DMS153 treated with DMSO at 0.1 percent for 48 hours (cell line): ENCODE measurements at regions not wholly inside any gene's neighbourhood (a gene's known extent, or its start where the extent isn't known, plus 50 kb on each side); places are given as distances from the start of the nearest gene placed in this dataset.

ENCODE experiments used
- DNase-seq: peaks from one replicate; lab custom pipeline; 2025; ENCODE audit not compliant: unreplicated experiment; lab: John Stamatoyannopoulos, UW

GRCh38 chr5:2008851-2009629 lies 126.3 kb upstream of the IRX4 start:
- no peak for DNase-seq

DNA sequence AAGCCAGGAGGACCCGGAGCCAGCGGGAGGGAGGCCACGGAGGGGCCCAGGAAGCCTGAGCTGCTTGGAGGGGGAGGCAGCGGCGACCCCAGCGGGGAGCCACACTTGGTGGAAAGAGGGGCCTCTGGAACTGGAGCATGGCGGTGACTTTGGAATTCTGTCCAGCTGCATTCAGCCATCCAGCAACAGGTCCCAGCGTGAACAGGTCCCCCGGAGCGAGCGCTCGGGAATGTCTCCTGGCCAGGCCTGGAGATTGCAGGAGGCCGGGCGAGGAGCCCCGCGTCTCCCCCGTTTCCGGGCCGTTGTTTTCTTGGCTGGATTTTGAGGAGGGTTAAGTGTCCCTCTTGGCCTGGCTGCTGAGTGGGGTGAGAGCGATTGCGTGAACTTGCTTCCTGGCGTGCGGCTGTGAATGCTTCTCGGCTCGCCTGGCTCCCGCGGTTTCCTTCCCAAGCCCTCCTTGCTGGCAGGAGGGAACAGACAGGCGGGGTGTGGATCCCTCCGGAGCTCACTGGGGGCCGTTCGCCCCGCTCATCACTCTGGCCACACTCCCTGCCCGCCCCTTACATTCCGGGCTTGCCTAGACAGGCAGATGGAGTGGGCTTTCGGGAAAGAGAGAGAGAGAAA lies 125.3 kb upstream of the IRX4 start:
- DNase-seq: no peak

GRCh38 chr5:2007496-2007877 lies 124.8 kb upstream of the IRX4 start:
- DNase-seq: no peak

GRCh38 chr5:2006971-2007291 lies 124.2 kb upstream of the IRX4 start:
- no peak for DNase-seq

- no peak for DNase-seq
These were observed 123.7 kb upstream of the IRX4 start for GRCh38 chr5:2006193-2006970.

DNA sequence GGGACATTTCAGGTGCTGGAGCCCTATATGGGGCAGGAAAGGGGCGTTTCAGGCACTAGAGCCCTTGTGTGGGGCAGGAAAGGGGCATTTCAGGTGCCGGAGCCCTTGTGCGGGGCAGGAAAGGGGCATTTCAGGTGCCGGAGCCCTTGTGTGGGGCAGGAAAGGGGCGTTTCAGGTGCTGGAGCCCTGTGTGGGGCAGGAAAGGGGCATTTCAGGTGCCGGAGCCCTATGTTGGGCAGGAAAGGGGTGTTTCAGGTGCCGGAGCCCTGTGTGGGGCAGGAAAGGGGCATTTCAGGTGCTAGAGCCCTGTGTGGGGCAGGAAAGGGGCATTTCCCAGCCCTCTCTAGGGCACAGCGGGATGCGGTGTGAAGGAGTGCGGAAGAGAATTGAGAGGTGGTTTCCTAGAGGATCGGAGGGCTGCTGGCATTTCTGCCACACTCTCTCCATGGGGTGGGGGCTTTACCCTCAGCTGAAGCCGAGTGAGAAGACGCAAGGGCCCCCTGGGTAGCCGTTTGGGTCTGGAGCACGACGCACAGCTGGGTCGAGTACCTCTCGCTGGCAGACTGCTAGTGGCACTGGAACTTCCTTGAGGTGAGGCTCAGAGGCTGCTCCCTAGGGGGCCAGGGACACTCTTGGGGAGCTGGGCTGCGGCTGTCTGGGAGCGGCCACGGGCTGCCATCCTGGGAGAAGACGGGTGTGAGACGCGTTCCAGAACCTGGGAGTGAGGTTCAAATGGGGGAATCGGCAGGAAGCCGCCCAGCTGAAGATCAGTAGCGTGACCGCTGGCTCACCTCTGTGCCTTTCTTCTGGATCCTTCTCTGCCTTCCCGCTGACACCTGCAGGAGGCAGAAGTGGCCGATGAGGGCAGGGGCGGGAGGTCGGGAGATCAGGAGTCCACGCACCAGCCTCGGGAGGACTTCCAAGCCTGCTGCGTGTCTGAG lies 122.6 kb upstream of the IRX4 start:
- DNase-seq: no peak

- no peak for DNase-seq
These were observed 121.1 kb upstream of the IRX4 start for GRCh38 chr5:2003690-2004365.

GRCh38 chr5:2003206-2003605 lies 120.5 kb upstream of the IRX4 start:
- no peak for DNase-seq

DNA sequence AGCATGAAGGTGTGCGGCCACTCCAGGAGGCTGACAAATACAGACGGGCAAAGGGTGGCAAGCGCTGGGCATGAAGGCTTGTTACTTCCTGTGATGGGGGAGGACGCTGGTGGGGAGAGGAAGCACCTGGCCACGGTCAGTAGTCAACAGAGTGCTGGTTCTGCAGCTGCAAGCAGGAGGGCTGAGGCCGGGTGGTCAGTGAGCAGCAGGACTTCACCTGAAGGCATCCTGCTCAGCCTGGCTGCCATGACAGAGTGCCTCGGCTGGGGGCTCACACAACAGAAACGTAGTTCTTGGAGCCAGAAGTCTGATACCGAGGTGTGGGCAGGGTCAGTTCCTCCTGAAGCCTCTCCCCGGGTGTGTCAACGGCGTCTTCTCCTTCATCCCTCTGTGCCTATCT lies 118.6 kb upstream of the IRX4 start:
- no peak for DNase-seq

DNA sequence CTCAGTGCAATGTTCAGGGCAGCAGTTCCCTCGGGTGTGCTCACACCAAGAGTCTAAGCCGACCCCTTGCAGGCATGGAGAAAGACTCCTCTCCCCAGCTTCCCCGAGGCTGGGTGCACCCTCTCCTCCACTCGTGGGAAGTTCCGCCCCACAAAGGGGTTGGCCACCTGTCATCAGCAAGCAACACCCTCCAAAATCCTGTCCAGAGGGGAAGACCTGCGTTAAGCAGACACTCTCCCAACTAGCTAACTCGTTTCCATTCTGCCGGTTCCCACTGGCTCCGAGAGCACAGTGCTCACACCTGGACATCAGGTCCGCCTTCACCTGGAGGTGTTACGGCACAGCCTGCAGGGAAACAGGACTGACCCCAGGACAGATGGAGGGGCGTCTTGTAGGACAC lies 117.9 kb upstream of the IRX4 start:
- no peak for DNase-seq

DNA sequence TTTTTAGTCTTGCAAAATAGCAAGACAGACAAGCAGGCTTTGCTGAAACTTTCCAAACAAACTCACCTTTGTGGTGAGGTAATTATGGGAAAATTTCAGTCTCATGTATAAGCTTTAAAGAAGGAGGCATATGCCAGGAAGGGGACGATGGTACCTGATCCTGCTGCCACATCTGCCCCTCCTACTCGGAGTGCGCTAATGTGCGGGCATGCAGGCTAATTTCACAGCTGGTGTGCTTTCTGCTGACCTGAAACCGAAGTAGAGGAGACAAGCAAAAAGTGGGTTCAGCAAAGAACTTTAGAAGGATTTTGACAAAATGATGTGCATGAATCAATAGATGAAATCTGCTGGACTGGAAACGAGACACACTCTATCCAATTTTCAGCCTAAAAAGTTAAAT lies 117.1 kb upstream of the IRX4 start:
- DNase-seq: no peak

GRCh38 chr5:1998716-1999317 lies 116.1 kb upstream of the IRX4 start:
- DNase-seq: no peak

GRCh38 chr5:1998348-1998669 lies 115.6 kb upstream of the IRX4 start:
- no peak for DNase-seq

- DNase-seq: no peak
These were observed 115.1 kb upstream of the IRX4 start for GRCh38 chr5:1997640-1998347.

DNA sequence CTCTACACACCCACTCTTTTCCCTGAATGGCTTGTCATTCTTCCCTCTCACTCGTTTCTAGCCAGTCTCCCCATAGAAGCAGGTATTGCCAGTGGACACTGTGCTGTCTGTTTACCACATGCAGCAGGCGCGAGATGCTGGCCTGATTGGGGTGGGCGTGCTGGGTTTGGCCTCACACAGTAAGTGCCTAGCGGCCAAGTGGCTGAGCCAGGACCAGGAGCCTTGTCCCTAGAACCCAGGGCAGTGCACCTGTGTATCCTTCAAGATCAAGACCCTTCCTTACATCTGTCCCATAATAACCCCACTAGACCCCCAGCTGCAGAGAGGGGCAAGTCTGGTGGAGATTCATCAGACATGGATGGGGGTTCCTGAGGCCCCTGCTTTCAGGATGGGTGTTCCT lies 112.8 kb upstream of the IRX4 start:
- DNase-seq: no peak

DNA sequence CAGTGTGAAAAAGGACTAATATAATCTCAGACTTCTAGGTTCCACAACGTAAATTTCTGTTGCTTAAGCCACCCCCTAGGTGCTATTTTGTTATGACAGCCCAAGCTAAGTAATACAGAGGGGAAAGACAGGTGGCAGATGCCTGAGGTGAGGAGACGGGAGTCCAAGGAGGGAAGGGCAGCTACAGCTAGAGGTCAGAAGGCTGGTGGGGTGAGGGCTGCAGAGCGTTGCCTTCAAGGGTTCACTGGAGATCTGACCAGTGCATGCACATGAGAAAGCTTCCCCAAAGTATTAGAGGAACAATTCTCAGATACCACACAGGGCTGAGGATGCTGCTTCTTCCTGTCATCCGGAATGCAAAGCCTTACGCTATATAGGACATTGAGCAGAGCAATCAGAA lies 104.7 kb upstream of the IRX4 start:
- DNase-seq: no peak

DNA sequence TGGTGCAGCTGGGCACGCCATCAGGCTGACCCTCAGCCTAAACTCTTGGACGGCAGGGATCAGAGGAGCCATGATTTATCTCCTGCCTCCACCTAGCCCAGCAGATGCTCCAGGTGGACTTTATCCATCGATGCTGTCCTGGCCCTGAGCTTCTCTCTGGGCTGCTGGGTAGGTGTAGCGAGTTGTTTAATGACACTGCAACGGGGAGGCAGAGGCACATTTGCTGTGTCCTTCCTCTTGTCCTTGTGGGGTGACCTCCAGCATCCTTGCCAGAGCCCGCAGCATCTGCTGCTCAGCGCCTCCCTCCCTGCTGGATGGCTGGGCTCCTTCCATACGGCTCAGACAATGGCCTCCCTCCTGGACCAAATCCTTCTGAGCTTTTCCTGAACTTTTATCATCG lies 103.1 kb upstream of the IRX4 start:
- no peak for DNase-seq

DNA sequence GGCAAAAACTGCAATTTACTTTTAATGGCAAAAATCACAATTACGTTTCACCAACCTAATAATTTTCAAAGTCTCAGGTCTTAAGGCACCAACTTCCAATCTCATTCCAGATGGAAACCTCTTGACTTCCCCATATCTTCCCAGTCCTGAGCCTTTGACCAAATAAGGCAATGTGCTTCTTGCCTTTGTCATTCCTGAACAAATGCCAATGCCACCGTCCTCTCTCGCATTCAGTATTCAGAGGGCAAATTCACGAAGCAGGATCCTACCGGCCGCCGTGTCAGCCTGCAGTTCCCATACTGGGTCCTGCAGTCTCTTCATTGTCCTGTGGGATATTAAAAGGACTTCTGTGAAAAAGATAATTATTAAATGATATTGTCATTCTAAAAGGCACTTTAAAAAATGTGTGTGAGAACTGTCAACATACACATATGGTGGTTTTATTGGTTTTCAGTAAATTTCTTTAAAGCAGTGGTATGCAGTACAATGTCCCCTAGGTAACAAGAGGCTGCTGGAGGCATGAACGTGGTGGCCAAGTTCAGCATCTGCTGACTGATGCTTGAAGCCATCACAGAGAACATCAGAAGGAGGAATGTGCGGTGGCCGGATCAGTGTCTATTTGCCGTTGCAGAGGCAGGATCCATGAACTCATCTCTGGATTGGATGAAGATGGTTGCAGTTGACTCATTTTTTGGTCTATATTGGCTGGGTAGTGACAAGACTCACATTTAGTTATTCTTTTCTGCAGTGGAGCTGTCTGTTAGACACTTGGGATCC lies 101.4 kb upstream of the IRX4 start:
- DNase-seq: no peak

- no peak for DNase-seq
These were observed 100.7 kb upstream of the IRX4 start for GRCh38 chr5:1983401-1983800.
